ENCODE measurements at regions not wholly inside any gene's neighbourhood (a gene's known extent, or its start where the extent isn't known, plus 50 kb on each side); places are given as distances from the start of the nearest gene placed in this dataset.

DNA sequence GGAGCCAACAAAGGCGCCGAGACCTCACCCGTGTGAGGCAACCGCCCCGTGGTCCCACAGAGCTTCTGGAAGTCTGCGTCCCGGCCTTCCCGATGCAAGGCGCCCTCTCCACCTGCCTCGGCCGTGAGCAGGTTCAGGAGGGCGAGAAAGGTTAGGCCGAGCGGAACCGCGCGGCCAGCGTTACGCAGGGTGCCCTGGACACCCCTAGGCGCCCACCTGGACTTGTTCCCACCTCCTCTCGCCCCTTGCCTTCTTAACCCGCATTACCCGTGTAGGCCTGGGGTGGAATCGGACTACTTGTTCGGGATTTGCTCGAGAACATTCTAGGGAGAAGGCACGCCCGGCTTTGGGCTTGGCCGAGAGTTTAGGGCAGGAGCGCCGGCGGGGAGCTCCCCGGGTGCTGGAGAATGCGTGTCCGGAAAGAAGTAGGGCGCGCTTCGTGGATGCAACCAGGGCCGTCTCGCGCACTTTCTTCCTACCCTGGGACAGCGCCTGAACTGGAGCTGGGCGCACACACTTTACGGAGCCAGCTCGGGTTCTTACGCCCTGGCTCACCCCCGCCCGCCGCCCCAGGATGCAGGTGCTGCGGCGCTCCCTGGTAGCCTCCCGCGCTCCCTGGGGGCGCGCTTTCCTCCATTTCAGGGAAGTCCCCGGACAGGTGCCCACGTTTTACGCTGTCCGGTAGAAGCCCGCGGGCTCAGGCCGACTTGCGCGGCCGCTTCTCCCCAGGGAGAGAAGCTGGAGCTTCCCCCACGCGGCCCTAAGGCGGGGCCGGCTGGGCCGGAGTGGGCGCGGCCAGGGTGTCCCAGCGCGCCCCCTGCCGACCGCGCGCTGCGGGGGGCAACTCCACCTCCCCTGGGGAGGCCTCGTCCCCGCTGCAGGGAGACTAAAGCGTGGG lies 74.5 kb downstream of the INSIG1 start:
- TF ChIP-seq, protein P1, sequence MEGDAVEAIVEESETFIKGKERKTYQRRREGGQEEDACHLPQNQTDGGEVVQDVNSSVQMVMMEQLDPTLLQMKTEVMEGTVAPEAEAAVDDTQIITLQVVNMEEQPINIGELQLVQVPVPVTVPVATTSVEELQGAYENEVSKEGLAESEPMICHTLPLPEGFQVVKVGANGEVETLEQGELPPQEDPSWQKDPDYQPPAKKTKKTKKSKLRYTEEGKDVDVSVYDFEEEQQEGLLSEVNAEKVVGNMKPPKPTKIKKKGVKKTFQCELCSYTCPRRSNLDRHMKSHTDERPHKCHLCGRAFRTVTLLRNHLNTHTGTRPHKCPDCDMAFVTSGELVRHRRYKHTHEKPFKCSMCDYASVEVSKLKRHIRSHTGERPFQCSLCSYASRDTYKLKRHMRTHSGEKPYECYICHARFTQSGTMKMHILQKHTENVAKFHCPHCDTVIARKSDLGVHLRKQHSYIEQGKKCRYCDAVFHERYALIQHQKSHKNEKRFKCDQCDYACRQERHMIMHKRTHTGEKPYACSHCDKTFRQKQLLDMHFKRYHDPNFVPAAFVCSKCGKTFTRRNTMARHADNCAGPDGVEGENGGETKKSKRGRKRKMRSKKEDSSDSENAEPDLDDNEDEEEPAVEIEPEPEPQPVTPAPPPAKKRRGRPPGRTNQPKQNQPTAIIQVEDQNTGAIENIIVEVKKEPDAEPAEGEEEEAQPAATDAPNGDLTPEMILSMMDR (IDR thresholded peaks at IDR 0.05), result no peak
- no peak for TF ChIP-seq POLR2A (IDR thresholded peaks at IDR 0.05)
- no peak for TF ChIP-seq POLR2AphosphoS5 (IDR thresholded peaks at IDR 0.05)
- no peak for TF ChIP-seq EP300 (IDR thresholded peaks at IDR 0.05)
